Breast epithelium (tissue), 4 donors: ENCODE measurements at regions not wholly inside any gene's neighbourhood (a gene's known extent, or its start where the extent isn't known, plus 50 kb on each side); places are given as distances from the start of the nearest gene placed in this dataset.

ENCODE experiments used
- DNase-seq, 2 donors: peaks; one replicate each; pipeline ENCODE4 v3.0.0-alpha.2; 2019; ENCODE audit warnings: low spot score in 2 of 2
- H3K27ac ChIP-seq, 2 donors: fragments of 200-600 bp; sonication (generic) in 1 of 2; one replicate each; pipeline ENCODE4 v1.5.1; 2016 to 2019; ENCODE audit warnings: mild to moderate bottlenecking in 1 of 2
- H3K27me3 ChIP-seq, 2 donors: fragments of 200-600 bp; sonication (generic) in 1 of 2; one replicate each; pipeline versions ENCODE4 v1.5.1 to v1.6.0; 2017 to 2019; ENCODE audit warnings: control low read depth in 1 of 2, mild to moderate bottlenecking in 1 of 2
- H3K36me3 ChIP-seq: fragments of 200-600 bp; one replicate; pipeline ENCODE4 v1.5.1; 2019
- H3K4me1 ChIP-seq, 2 donors: fragments of 200-600 bp; sonication (generic); one replicate each; pipeline ENCODE4 v1.5.1; 2016 to 2019; ENCODE audit warnings: control low read depth in 1 of 2
- H3K4me3 ChIP-seq, 3 donors: fragments of 200-600 bp; sonication (generic); 1 replicate in 2 of 3; 2 replicates in 1 of 3; pipeline ENCODE4 v1.5.1; 2016 to 2019; ENCODE audit warnings: mild to moderate bottlenecking in 3 of 3, moderate library complexity in 2 of 3
- H3K9me3 ChIP-seq, 2 donors: fragments of 200-600 bp; sonication (generic) in 1 of 2; one replicate each; pipeline ENCODE4 v1.5.1; 2016 to 2019; ENCODE audit warnings: control low read depth in 1 of 2
- CTCF ChIP-seq, 3 donors: fragments of 450-650 bp; IDR thresholded peaks; one replicate each; pipeline ENCODE4 v1.5.1; 2016 to 2017; ENCODE audit warnings: antibody characterized with exemption in 3 of 3, mild to moderate bottlenecking in 3 of 3, moderate library complexity in 3 of 3
- POLR2A ChIP-seq: fragments of 450-650 bp; IDR thresholded peaks from one replicate; pipeline ENCODE4 v1.6.1; 2016; ENCODE audit warnings: antibody characterized with exemption, mild to moderate bottlenecking, moderate library complexity
- POLR2AphosphoS5 ChIP-seq, 3 donors: sonication (generic); formaldehyde crosslinking; IDR thresholded peaks; one replicate each; pipeline ENCODE4 v1.6.1; 2017; ENCODE audit warnings: antibody characterized with exemption in 3 of 3
- intact Hi-C: fragments of 100-400 bp; cut with DNase I; formaldehyde crosslinking; loops from one replicate; pipeline ENCODE4 v1.15.1; 2023; ENCODE audit warnings: low total_unique reads

- Histone ChIP-seq H3K9me3 (peaks cover 13 to 39% of the 10 kb centered on the region in 2 donors), H3K4me1 (no peaks in the 10 kb centered on the region), H3K27ac (no peak overlapping the region), H3K4me3 (no peak overlapping the region), H3K36me3 (no peaks in the 10 kb centered on the region), H3K27me3 (peaks cover 0 to 31% of the 10 kb centered on the region in 2 donors)
- TF ChIP-seq POLR2A, result no peak
- no peak for DNase-seq
- intact Hi-C loops, result no loop called here
Measured at GRCh38 chrX:40314070-40314469, 216.3 kb upstream of the BCOR start.

- no peaks in the 10 kb centered on the region for H3K36me3 ChIP-seq
- H3K27me3 ChIP-seq, result peaks cover 0 to 31% of the 10 kb centered on the region in 2 donors
- DNase-seq, result no peak
- peaks cover 13 to 38% of the 10 kb centered on the region in 2 donors for H3K9me3 ChIP-seq
- H3K4me3 ChIP-seq, result no peak overlapping the region
- TF ChIP-seq CTCF (IDR thresholded peaks at IDR 0.05) (no peak), POLR2AphosphoS5 (IDR thresholded peaks at IDR 0.05) (no peak), POLR2A (no peak)
- H3K4me1 ChIP-seq, result no peaks in the 10 kb centered on the region
- H3K27ac ChIP-seq, result no peak overlapping the region
- intact Hi-C loops, result no loop called here
Measured at GRCh38 chrX:40313269-40313668, 215.5 kb upstream of the BCOR start.

GRCh38 chrX:40310447-40310846 is 212.7 kb upstream of the BCOR start:
- intact Hi-C loops, result no loop called here
- Histone ChIP-seq H3K27ac (no peak overlapping the region), H3K27me3 (peaks cover 0 to 33% of the 10 kb centered on the region in 2 donors), H3K4me1 (no peaks in the 10 kb centered on the region), H3K9me3 (peaks cover 12 to 34% of the 10 kb centered on the region in 2 donors), H3K4me3 (no peak overlapping the region), H3K36me3 (no peaks in the 10 kb centered on the region)
- no peak for DNase-seq
- TF ChIP-seq POLR2AphosphoS5 (IDR thresholded peaks at IDR 0.05), result no peak
- no peak for TF ChIP-seq POLR2A
- TF ChIP-seq CTCF (IDR thresholded peaks at IDR 0.05), result no peak

GRCh38 chrX:40310016-40310415 is 212.3 kb upstream of the BCOR start:
- no peaks in the 10 kb centered on the region for H3K36me3 ChIP-seq
- TF ChIP-seq CTCF (IDR thresholded peaks at IDR 0.05) (no peak), POLR2A (no peak), POLR2AphosphoS5 (IDR thresholded peaks at IDR 0.05) (no peak)
- peaks cover 12 to 30% of the 10 kb centered on the region in 2 donors for H3K9me3 ChIP-seq
- H3K27me3 ChIP-seq, result peaks cover 0 to 29% of the 10 kb centered on the region in 2 donors
- no peak overlapping the region for H3K27ac ChIP-seq
- H3K4me1 ChIP-seq, result no peaks in the 10 kb centered on the region
- DNase-seq, result no peak
- H3K4me3 ChIP-seq, result no peak overlapping the region
- intact Hi-C loops, result no loop called here

GRCh38 chrX:40307871-40308270 is 210.1 kb upstream of the BCOR start:
- peaks cover 8 to 26% of the 10 kb centered on the region in 2 donors for H3K9me3 ChIP-seq
- H3K27me3 ChIP-seq, result peaks cover 0 to 30% of the 10 kb centered on the region in 2 donors
- DNase-seq, result no peak
- H3K36me3 ChIP-seq, result no peaks in the 10 kb centered on the region
- H3K4me3 ChIP-seq, result no peak overlapping the region
- H3K4me1 ChIP-seq, result no peaks in the 10 kb centered on the region
- no peak overlapping the region for H3K27ac ChIP-seq
- TF ChIP-seq CTCF (IDR thresholded peaks at IDR 0.05) (no peak), POLR2A (no peak), POLR2AphosphoS5 (IDR thresholded peaks at IDR 0.05) (no peak)
- intact Hi-C loops, result no loop called here

- Histone ChIP-seq H3K27ac (no peak overlapping the region), H3K4me1 (no peaks in the 10 kb centered on the region), H3K36me3 (no peaks in the 10 kb centered on the region), H3K27me3 (peaks cover 0 to 42% of the 10 kb centered on the region in 2 donors), H3K4me3 (no peak overlapping the region), H3K9me3 (peaks cover 8 to 26% of the 10 kb centered on the region in 2 donors)
- TF ChIP-seq CTCF (IDR thresholded peaks at IDR 0.05) (no peak), POLR2AphosphoS5 (IDR thresholded peaks at IDR 0.05) (no peak), POLR2A (no peak)
- no peak for DNase-seq
- intact Hi-C loops, result no loop called here
Measured at GRCh38 chrX:40304115-40304514, 206.4 kb upstream of the BCOR start.
